ENCODE measurements at regions not wholly inside any gene's neighbourhood (a gene's known extent, or its start where the extent isn't known, plus 50 kb on each side); places are given as distances from the start of the nearest gene placed in this dataset.

DNA sequence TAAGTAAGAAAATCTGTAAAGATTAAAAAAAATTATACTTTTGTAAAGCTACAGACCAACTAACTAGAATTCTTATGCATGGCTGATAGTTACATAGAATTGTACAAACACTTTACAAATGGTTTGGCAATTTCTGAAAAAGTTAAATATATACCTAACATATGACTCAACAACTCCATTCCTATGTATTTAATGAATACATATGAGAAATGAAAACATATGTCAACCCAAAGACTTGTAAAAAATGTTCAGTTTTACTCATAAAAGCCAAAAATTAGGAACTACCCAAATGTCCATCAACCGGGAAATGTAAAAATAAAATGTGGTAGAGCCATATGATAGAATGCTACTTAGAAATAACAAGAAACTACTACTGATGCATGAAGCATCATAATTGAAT, 152.6 kb upstream of the NRG3 start:
- Histone ChIP-seq H3K27me3 (no peaks in the 10 kb centered on the region), H3K4me3 (no peak overlapping the region), H3K27ac (no peak overlapping the region), H3K36me3 (no peaks in the 10 kb centered on the region), H3K9me3 (peaks cover 0 to 13% (median 4%) of the 10 kb centered on the region in 4 donors), H3K4me1 (no peaks in the 10 kb centered on the region)
- WGBS, 5 donors = 87 to 96% (median 92%) methylated on average over 1 of the region's 1 CpG
- intact Hi-C loops (cut with DNase I; ENCODE audit: low total_unique reads) = no loop called here
- TF ChIP-seq, protein P1, sequence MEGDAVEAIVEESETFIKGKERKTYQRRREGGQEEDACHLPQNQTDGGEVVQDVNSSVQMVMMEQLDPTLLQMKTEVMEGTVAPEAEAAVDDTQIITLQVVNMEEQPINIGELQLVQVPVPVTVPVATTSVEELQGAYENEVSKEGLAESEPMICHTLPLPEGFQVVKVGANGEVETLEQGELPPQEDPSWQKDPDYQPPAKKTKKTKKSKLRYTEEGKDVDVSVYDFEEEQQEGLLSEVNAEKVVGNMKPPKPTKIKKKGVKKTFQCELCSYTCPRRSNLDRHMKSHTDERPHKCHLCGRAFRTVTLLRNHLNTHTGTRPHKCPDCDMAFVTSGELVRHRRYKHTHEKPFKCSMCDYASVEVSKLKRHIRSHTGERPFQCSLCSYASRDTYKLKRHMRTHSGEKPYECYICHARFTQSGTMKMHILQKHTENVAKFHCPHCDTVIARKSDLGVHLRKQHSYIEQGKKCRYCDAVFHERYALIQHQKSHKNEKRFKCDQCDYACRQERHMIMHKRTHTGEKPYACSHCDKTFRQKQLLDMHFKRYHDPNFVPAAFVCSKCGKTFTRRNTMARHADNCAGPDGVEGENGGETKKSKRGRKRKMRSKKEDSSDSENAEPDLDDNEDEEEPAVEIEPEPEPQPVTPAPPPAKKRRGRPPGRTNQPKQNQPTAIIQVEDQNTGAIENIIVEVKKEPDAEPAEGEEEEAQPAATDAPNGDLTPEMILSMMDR (IDR thresholded peaks at IDR 0.05) = no peak
- no peak for TF ChIP-seq POLR2AphosphoS5 (IDR thresholded peaks at IDR 0.05)
- TF ChIP-seq POLR2A (IDR thresholded peaks at IDR 0.05) = no peak
- no peak for DNase-seq

DNA sequence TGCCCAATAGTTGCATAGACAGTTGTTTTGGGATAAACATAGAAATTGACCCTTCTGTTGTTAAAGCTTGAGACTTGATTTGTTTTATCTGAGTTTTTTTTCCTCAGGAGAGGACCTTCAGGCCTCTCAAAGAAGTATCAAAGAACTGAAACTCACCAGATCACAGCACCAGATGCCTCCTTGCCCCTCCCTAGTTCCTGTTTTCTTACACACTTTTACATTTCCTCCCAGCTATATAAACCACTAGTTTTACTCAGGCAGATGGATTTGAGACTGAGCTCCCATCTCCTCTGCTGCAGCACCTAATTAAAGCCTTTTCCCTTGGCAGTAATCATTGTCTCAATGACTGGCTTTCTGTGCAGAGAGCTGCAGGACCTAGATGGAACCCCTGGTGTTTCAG, 150.6 kb upstream of the NRG3 start:
- H3K4me3 ChIP-seq = no peak overlapping the region

DNA sequence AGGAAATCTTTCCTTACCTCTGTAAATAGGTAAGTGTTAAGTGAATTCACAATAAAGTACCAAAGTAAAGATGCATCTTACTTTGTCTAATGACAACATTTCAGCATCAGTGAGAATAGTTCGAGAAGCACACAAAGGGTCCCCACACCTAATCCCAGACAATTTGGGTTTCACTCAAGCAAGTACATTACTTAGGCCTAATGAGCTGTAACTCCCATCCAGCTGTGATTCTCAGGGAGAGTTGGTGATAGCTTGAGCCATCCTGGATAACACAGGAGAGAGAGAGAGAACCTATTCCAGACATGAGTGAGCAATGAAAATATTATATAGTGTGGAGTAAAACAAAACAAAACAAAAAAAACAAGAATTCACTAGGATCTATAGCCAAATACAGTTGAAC, 149.1 kb upstream of the NRG3 start:
- no peak for DNase-seq
- H3K36me3 ChIP-seq = no peaks in the 10 kb centered on the region
- intact Hi-C loops (cut with DNase I; ENCODE audit: low total_unique reads) = no loop called here
- no peak overlapping the region for H3K4me3 ChIP-seq
- 71 to 85% (median 79%) methylated on average over 1 of the region's 1 CpG for WGBS, 5 donors
- H3K27me3 ChIP-seq = no peaks in the 10 kb centered on the region
- H3K9me3 ChIP-seq = no peaks in the 10 kb centered on the region
- TF ChIP-seq EP300 (IDR thresholded peaks at IDR 0.05) (no peak), POLR2A (IDR thresholded peaks at IDR 0.05) (no peak), POLR2AphosphoS5 (IDR thresholded peaks at IDR 0.05) (no peak)
- TF ChIP-seq, protein P1 (IDR thresholded peaks at IDR 0.05) = no peak
- H3K27ac ChIP-seq = no peak overlapping the region
- H3K4me1 ChIP-seq = no peaks in the 10 kb centered on the region

More for the DNA sequence above, 150.6 kb upstream of the NRG3 start:
- Histone ChIP-seq H3K4me1 (no peaks in the 10 kb centered on the region), H3K36me3 (no peaks in the 10 kb centered on the region), H3K27ac (no peak overlapping the region), H3K27me3 (no peaks in the 10 kb centered on the region), H3K9me3 (peaks cover 0 to 6% (median under 1%) of the 10 kb centered on the region in 4 donors)
- no peak for TF ChIP-seq POLR2AphosphoS5 (IDR thresholded peaks at IDR 0.05)
- TF ChIP-seq POLR2A (IDR thresholded peaks at IDR 0.05) = no peak
- no peak for TF ChIP-seq EP300 (IDR thresholded peaks at IDR 0.05)
- intact Hi-C loops (cut with DNase I; ENCODE audit: low total_unique reads) = no loop called here
- DNase-seq = peak in 1 of 2 donors; percentile 2

DNA sequence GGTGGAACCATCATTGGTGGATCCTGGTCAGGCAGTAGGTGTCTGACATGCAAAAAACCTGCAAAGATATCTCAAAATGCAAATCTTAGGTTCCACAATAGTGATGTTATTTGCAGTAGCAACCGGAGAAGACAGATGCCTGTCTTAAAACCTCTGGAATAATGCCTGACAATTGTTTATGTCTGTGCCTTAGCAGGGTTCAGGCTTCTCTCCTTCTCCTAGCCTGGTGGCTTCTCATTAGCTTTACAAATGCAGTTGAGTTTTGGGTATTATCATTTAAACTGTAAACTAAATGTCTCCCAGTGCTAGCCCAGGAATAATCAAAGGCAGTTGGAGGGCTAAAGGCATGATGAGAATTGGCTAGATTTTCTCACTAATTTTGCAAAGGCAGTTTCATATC, 146.3 kb upstream of the NRG3 start:
- Histone ChIP-seq H3K4me3 (no peak overlapping the region), H3K27ac (no peak overlapping the region), H3K4me1 (no peaks in the 10 kb centered on the region), H3K9me3 (peaks cover 0 to 5% (median 2%) of the 10 kb centered on the region in 4 donors), H3K36me3 (no peaks in the 10 kb centered on the region), H3K27me3 (no peaks in the 10 kb centered on the region)
- DNase-seq = no peak
- intact Hi-C loops (cut with DNase I; ENCODE audit: low total_unique reads) = no loop called here
- 43 to 76% (median 62%) methylated on average over 1 of the region's 1 CpG for WGBS, 5 donors
- TF ChIP-seq, protein P1 (IDR thresholded peaks at IDR 0.05) = no peak
- TF ChIP-seq EP300 (IDR thresholded peaks at IDR 0.05) = no peak
- no peak for TF ChIP-seq POLR2AphosphoS5 (IDR thresholded peaks at IDR 0.05)
- TF ChIP-seq POLR2A (IDR thresholded peaks at IDR 0.05) = no peak

DNA sequence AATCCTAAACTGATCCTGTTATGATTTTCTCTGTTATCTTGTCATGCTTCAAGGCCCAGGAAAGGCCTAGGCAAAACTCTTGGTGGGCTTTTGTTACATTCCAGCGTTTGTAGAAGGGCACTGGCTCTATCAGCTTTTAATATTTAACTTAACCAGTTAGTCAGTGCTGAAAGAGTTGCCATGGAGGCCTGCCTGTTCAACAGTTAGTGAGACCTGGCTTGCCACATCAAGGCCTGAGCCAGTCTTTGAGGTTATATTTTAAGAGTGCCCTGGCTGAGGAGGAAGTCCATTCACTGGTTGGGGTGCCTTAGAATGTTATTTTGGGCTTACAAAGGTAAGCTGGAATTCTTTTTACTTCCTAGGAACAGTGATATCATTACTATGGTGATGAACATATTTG, 144.1 kb upstream of the NRG3 start:
- 0% methylated on average over 1 of the region's 1 CpG; no CpG with 5 or more reads in 1 of the 5 donors for WGBS, 5 donors
- Histone ChIP-seq H3K4me1 (no peaks in the 10 kb centered on the region), H3K36me3 (no peaks in the 10 kb centered on the region), H3K9me3 (peaks cover 0 to 16% (median 14%) of the 10 kb centered on the region in 4 donors), H3K27me3 (no peaks in the 10 kb centered on the region), H3K27ac (no peak overlapping the region), H3K4me3 (no peak overlapping the region)
- TF ChIP-seq POLR2AphosphoS5 (IDR thresholded peaks at IDR 0.05) (no peak), POLR2A (IDR thresholded peaks at IDR 0.05) (no peak), EP300 (IDR thresholded peaks at IDR 0.05) (no peak)
- TF ChIP-seq, protein P1 (IDR thresholded peaks at IDR 0.05) = no peak
- intact Hi-C loops (cut with DNase I; ENCODE audit: low total_unique reads) = no loop called here
- DNase-seq = peak in 1 of 2 donors; percentile 18

Data from stomach (tissue), 8 donors.